ENCODE measurements at regions not wholly inside any gene's neighbourhood (a gene's known extent, or its start where the extent isn't known, plus 50 kb on each side); places are given as distances from the start of the nearest gene placed in this dataset.
"Not testable (repeated sequence)": the region's sequence is repeated elsewhere in the genome, so short reads cannot be mapped to it uniquely, and the experiment has no call there.

DNA sequence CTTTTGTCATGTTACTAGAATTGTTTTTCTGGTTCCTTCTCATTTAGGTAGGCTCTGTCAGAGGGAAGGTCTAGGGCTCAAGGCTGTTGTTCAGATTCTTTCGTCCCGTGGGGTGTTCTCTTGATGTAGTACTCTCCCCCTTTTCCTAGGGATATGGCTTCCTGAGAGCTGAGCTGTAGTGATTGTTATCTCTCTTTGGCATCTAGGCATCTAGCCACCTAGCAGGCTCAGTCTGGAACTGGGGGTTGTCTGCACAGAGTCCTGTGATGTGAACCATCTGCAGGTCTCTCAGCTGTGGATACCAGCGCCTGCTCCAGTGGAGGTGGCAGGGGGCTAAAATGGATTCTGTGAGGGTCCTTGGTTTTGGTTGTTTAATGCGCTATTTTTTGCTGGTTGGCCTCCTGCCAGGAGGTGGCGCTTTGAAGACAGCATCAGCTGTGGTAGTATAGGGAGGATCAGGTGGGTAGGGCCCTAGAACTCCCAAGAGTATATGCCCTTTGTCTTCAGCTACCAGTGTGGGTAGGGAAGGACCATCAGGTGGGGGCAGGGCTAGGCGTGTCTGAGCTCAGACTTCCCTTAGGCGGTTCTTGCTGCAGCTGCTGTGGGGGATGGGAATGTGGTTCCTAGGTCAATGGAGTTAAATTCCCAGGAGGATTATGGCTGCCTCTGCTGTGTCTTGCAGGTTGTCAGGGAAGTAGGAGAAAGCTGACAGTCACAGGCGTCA, 78.1 kb upstream of the RAB40AL start:
- H3K4me3 ChIP-seq; H3K9me3 ChIP-seq (replicated peaks); DNase-seq (ENCODE audit: low read depth in 1 of 2, low spot score in 2 of 2); H3K36me3 ChIP-seq; H3K4me1 ChIP-seq (replicated peaks); H3K27me3 ChIP-seq (replicated peaks); H3K27ac ChIP-seq: not testable (repeated sequence)

DNA sequence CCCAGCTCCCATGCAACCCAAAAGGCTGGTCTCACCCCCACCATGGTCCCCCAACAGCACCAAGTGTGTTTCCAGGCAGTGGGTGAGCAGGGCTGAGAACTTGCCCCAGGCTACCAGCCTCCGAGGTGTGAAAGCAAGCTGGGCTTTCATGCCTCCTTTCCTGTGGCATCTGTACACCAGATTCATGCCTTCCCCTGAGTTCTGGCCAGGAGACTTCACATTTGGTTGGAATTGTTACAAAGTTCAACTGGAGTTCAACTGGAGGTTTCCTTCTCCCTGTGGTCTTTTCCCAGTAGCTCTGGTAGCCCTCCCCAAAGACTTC, 77.6 kb upstream of the RAB40AL start:
- Histone ChIP-seq H3K27me3 (replicated peaks) (no peaks in the 10 kb centered on the region), H3K4me1 (replicated peaks) (no peaks in the 10 kb centered on the region), H3K4me3 (no peak overlapping the region), H3K9me3 (replicated peaks) (no peaks in the 10 kb centered on the region), H3K36me3 (no peaks in the 10 kb centered on the region), H3K27ac (no peak overlapping the region)
- no peak for DNase-seq (ENCODE audit: low read depth in 1 of 2, low spot score in 2 of 2)

- Histone ChIP-seq H3K4me3 (no peak overlapping the region), H3K4me1 (replicated peaks) (no peaks in the 10 kb centered on the region), H3K36me3 (no peaks in the 10 kb centered on the region), H3K27me3 (replicated peaks) (no peaks in the 10 kb centered on the region), H3K27ac (no peak overlapping the region), H3K9me3 (replicated peaks) (no peaks in the 10 kb centered on the region)
- no peak for DNase-seq (ENCODE audit: low read depth in 1 of 2, low spot score in 2 of 2)
Observed at GRCh38 chrX:102860235-102860634, 76.8 kb upstream of the RAB40AL start.

DNA sequence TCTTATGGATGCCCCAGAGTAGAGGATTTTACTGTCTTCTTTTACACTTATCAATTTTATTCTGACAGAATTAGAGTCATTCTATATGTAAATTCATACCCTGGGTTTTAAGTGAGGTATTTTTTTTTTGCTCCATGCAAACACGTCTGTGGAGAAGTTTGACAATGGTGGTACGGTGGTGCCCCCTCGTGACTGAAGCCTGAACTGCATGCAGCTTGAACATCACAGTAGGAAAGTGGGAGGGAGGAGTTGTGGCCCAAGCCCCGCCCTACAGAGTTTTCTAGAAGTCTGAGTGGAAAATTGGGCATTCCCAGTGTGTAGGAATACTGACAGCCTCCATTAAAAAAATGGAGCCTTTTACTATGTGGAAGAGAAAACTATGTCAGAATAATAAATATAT, 73.3 kb upstream of the RAB40AL start:
- Histone ChIP-seq H3K36me3 (no peaks in the 10 kb centered on the region), H3K4me1 (replicated peaks) (no peaks in the 10 kb centered on the region), H3K27me3 (replicated peaks) (no peaks in the 10 kb centered on the region), H3K9me3 (replicated peaks) (no peaks in the 10 kb centered on the region), H3K27ac (no peak overlapping the region), H3K4me3 (no peak overlapping the region)
- peak; percentile 64 to 73 for DNase-seq (ENCODE audit: low read depth in 1 of 2, low spot score in 2 of 2)

GRCh38 chrX:102866981-102867656, 70.0 kb upstream of the RAB40AL start:
- no peak for DNase-seq (ENCODE audit: low read depth in 1 of 2, low spot score in 2 of 2)
- H3K9me3 ChIP-seq (replicated peaks), result no peaks in the 10 kb centered on the region

GRCh38 chrX:102883491-102883890, 53.6 kb upstream of the RAB40AL start:
- Histone ChIP-seq H3K27me3 (replicated peaks) (no peaks in the 10 kb centered on the region), H3K9me3 (replicated peaks) (no peaks in the 10 kb centered on the region), H3K27ac (no peak overlapping the region), H3K36me3 (no peaks in the 10 kb centered on the region), H3K4me3 (no peak overlapping the region), H3K4me1 (replicated peaks) (no peaks in the 10 kb centered on the region)
- no peak for DNase-seq (ENCODE audit: low read depth in 1 of 2, low spot score in 2 of 2)

More at GRCh38 chrX:102866981-102867656, 70.0 kb upstream of the RAB40AL start:
- Histone ChIP-seq H3K27me3 (replicated peaks) (no peaks in the 10 kb centered on the region), H3K36me3 (no peaks in the 10 kb centered on the region), H3K4me3 (no peak overlapping the region), H3K4me1 (replicated peaks) (no peaks in the 10 kb centered on the region), H3K27ac (no peak overlapping the region)
